NCI-H524 (cell line): ENCODE measurements at regions not wholly inside any gene's neighbourhood (a gene's known extent, or its start where the extent isn't known, plus 50 kb on each side); places are given as distances from the start of the nearest gene placed in this dataset.

Source experiments
- DNase-seq, 2 experiments: peaks; one replicate each; lab custom pipeline; 2025; lab: John Stamatoyannopoulos, UW

DNA sequence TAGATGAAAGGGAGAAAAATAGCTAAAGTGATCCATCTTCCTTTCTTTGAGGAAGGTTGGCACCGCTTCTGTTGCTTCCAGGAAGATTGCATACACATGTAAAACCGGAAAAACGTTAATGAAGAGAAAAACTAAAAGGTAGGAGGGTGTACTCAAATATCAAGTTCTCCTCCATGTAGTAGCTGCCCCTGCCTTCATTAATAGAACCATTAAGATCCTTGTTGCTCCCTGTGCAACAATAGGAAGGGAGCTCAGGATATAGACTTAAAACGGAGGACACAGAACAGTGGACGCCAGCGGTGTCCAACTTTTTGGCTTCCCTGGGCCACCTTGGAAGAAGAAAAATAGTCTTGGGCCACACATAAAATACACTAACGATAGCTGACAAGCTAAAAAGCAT lies 118.9 kb downstream of the TMEM174 start:
- DNase-seq, result no peak

DNA sequence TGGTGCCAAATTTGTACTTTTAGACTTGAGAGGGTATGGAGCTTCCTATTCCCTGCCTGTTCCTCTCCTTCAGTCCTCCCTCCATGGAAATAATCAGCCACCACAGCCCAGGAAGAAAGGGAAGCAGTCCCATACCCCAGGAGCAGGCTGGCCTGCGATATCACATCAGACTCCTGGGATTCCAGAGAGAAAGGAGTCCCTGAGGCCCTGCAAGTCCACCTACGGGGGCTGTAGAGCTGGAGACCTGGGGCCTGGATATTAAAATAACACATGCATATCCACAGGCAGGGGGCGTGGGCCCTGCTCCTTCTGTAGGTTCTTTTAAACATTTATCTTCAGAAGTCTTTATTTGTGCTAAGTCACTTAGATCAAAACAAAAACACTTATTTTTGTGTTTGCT lies 117.2 kb downstream of the TMEM174 start:
- no peak for DNase-seq

DNA sequence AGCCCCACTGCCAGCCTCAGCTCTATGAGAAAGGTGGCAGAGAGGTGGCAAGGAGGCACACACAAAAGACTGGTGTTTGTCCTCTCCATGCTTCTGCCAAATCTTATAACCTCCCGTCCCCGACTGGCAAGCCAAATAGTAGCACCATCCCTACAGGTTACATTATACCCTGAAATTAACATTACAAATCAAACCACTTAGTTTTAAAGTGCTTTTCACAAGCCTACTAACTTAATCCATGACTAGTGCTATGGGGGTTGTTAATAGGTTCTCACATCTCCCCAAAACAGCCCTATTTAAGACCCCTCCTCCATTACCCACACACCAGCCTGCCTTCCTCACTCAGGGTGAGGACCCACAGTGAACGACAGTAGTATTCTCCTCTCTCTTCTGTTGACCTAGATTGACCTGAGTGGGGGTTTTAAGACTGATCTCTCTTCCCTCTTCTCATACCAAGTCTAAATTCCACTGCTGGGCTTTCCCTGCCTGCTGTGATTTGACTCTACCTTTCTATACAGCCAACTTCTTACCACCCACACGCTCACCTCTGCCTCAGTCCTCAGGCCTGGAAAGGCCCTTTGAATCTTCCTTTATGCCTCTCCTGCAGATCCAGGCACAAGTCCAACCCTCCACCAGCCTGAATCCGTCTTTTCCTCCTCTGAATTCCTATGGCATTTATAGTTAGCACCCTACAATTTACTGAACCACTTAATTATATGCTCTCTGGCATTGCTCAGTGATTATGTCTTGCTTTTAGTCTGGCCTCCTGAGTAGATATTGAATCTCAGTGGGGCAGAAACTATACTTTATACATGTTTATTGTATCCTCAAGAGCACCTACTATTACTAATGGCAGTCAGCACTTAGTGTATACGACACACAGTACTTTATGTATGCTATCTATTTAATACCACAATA lies 116.1 kb downstream of the TMEM174 start:
- DNase-seq, result no peak

DNA sequence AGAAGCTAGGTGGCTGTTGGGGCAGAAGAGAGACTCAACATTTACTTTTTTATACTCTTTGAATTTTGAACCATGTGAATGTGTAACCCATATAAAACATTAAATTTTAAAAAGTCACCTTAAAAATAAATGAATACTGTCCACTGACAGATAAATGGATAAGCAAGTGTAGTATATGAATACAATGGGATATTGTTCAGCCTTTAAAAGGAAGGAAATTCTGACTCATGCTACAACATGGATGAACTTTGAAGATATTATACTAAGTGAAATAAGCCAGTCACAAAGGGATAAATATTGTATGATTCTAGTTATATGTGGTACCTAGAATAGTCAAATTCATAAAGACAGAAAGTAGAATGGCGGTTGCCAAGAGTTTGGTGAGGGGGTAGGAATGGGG lies 113.9 kb downstream of the TMEM174 start:
- no peak for DNase-seq

DNA sequence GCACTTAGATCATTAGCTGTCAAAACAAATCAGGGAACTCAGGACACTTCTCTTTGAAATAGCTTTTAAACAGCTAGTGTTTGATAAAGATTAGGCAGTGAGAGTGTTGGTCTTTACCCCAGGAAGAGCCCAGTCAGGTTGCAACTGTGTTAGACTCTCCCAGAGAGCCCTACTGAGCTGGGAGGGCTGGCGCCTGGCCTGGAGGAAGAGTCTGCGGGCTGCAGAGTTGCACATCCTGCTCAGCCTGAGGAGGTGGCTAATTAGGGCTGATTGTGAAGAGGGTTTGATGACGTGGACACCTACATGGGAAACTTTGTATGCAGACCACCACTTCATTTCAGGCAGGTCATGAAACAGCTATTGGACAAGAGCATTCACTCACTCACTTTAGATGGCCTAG lies 112.0 kb downstream of the TMEM174 start:
- no peak for DNase-seq

DNA sequence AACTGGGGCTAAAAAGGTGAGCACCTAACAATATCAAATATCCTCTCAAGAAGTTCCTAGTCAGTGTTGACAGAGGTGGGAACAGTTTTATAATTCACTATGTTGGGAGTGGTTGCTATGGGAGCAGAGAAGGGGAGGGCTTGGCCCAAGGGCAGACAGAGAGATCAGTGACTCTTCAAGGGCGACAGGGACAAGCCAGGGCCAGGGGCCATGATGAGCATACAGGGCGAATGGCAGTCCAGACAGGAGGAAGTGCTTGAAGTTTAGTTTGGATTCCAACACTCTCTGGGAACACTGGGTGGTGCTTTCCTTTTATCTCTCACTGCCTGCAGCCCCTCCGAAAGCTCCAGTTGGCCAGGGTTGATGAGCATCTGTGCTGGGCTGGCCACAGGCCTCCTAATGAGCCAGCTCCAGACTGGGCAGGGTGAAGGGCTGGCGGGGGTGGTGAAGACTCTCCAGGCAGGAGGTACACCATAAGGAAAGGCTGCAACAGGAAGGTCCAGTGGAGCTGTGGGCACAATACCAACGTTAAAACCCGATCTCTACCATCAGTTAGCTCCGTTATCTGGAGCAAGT lies 111.3 kb downstream of the TMEM174 start:
- DNase-seq, result peak; percentile 35 to 61

- DNase-seq, result peak in 1 of 2 experiments; percentile 31
Measured at GRCh38 chr5:73282923-73283322, 109.9 kb downstream of the TMEM174 start.

DNA sequence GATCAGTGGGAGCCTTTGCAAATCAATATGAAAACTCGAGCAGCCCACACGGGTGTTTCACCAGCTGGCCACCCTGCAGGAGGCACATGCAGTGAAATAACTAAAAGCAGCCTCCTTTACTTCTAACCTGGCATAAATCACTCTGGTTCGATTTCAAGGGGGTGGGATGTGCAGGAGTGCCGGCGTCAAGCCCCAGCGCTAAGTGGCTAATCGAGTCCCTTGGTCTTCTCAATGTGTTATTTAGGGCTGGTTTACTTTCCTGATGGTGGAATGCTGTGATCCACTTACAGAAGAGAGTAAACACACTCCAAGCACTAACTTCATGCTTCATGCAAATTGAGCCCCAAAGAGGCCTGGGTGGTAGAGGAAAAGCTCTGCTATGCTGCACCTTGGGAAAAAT lies 109.4 kb downstream of the TMEM174 start:
- DNase-seq, result peak; percentile 44 to 73

DNA sequence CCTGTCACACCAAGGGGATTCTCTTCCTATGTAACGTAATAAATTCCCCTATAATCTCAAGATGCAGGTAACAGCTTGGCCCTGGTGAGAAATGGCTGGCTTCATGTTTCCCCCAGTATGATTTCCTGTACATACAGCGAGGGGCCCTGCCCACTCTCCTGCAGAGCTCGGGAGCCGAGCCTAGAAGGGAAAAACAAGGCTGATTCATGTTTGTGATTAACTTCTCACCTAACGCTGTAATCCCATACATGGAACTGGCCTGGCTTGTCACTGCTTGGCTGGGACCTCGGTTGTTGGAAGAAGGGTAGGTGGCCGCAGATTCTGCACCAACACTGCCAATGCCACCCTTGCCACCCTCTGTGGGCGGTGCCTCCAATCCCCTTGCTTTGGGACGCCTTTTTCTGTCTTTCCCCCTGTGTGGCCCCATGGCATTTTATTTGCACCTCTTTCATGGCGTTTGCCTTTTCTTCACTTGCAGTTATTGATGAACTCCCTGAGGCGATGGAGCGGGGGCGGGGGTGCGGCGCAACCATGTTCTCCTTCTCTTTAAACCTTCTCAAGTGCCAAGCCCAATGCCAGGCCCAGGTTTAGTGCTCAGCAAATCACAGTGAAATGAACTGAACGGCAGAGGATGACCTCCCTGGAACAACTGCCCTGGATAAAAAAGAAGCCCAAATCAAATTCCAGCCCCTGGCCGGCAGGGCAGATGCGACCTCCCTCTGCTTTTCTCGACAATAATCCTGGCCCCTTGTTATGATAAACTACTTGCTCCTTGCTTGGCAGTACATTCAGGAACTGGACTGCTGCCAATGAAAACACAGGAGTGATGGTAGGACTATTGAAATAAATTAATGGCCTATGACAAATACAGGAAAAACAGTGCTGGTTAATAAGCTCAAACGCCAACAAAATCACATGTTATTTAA lies 108.1 kb downstream of the TMEM174 start:
- DNase-seq, result peak; percentile 78 to 85

- DNase-seq, result no peak
Measured at GRCh38 chr5:73280386-73280785, 107.4 kb downstream of the TMEM174 start.

DNA sequence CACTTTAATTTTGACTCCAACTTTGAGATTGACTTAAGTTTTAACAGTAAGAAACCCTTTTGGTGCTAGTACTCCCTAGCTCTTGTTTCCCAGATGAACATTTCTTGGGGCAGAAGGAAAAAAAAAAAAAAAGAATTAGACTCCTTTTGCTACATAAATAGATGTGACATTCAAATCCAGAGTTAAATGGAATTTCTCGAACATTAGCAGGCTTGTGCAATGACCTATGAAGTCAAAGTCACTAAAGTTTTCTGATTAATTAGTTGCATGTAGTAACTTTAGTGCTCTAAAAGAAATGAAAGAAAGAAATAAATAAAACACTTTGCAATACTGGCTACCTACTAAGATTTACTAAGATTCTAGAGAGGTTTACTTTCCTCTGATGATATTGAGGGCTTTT lies 106.8 kb downstream of the TMEM174 start:
- DNase-seq, result no peak

- peak in 1 of 2 experiments; percentile 15 for DNase-seq
Measured at GRCh38 chr5:73278693-73279092, 105.7 kb downstream of the TMEM174 start.

DNA sequence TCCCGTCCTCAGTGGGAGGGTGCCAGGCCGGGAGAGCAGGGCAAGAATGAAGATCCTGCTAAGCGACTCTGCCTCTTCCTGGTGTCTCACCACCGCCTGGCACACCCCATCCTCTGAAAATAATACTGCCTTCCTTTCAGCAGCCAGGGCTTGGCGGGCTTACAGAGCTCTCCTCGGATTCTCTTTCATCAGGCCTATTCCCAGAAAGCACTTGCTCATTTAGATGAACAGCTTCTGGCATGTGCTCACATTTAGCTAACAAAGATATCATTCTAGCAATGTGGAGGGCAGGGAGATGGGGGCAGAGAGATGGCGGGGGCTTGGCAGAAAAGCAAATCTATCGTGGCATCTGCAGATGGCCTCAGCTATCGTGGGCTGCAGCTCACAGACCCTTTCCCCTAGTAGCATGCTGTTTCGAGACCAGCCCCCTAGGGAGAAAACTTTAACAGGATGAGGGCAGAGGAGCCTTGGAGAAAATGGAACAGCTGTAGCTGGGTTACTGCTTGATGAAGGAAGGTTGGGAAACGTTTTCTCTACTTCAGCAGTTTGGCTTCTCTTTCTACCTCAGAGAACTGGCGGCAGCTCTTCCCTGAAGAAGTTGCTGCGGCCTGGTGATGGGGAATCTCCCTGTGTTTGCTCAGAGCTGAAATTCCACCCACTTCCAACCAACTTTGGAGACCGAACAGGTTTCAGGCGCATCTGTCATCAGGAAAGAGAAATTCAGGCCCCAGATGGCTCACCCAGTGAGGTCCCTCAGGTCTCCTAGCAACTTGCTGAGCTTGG lies 102.1 kb downstream of the TMEM174 start:
- peak; percentile 89 to 95 for DNase-seq

DNA sequence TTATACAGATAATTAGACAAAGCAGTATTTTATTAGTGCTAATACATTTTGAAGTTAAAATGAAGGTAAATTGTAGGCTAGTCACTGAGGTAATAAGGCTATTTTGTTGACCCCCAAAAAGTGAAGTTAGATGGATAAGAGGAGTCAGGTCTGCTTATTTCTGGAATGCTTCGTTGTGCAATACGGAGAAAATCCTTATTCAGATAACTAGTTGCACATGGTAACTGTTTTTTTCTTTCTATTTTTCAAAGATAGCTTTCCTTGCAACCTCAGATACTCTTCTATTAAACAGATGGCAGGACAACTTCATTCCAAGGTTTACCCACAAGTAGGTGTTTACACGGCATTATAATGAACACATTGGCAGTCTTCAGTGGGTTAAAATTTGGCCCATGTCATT lies 101.1 kb downstream of the TMEM174 start:
- DNase-seq, result no peak

GRCh38 chr5:73273379-73274050 lies 100.5 kb downstream of the TMEM174 start:
- DNase-seq, result peak; percentile 32 to 66

- DNase-seq, result no peak
Measured at GRCh38 chr5:73272351-73272750, 99.4 kb downstream of the TMEM174 start.

- DNase-seq, result no peak
Measured at GRCh38 chr5:73268826-73269225, 95.8 kb downstream of the TMEM174 start.

DNA sequence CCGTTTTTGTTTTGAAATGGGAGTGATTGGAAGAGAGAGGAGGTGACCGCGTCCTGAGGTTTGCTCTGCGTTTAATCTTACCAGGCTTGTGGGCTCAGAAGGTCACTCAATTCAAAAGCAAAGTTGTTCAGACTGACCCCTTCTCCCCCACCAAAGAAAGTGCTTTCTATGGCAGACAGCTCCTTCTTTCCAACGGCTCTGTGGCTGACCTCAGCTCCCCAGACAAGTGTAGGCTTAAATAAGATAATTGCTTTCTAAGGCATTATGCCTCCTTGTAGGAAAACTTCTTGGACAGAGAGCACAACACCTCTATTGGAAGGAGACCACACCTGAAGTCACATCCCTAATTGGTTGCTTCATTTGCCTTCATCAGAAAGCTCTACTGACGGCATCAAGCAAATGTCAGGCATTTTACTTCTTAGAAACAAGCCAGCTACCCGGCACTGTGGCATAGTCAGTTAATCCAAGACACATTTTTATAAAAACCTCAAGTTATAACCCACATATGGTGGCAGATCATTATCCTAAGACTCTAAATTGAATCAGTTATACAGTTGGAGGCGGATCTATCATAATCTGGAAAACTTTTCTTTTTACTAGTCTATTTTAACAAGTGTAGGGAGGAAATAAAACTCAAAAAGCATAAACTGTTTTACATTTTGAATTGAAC lies 94.9 kb downstream of the TMEM174 start:
- DNase-seq, result peak in 1 of 2 experiments; percentile 46

DNA sequence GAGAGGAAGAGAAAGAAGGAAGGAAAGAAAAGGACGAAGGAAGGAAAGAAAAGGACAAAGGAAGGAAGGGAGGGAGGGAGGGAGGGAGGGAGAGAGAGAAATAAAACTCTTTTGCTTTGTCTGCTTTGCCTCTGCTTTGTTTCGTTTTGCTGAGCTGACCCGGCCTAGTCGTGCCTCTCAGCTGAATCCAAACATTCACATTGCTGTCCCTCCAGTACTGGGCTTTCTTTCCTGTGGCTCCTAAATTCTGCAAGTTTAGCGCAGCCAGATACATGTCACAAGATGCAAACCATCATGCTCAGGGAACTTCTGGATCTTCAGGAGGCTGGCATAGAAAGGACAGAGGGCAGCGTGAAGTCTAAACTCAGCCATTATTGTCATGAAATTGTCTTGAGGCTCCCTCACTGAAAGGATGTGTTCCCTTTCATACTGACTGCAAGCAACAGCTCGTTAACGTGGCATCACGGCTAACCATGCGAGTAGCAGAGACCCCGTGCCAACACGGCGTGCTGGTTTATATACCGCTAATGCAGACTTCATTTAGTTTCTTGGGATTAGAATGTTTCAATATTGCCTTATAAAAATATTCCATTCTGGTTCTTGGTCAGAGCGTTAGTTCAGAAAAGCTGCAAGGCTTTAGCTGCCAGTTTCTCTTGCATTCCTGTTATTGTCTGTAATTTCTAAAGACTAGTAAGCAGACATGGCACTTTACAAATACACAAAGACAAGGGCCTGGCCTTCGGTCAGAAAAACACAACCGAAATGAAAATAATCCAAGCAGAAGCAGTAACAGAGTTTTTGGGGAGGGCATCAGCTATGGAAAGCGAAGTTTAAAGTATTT lies 94.2 kb downstream of the TMEM174 start:
- DNase-seq, result peak in 1 of 2 experiments; percentile 30
